Activated naive CD8-positive, alpha-beta T cell treated with anti-CD3 and anti-CD28 coated beads, Interleukin-2, amount 50 U/mL, for 24 hours (primary cell): ENCODE measurements at regions not wholly inside any gene's neighbourhood (a gene's known extent, or its start where the extent isn't known, plus 50 kb on each side); places are given as distances from the start of the nearest gene placed in this dataset.
"Not testable (repeated sequence)": the region's sequence is repeated elsewhere in the genome, so short reads cannot be mapped to it uniquely, and the experiment has no call there.

Experiments used
- ATAC-seq: fragments of 150-1000 bp; cut with Tn5 transposase; one replicate; pipeline ENCODE4 v1.10.0; 2021
- DNase-seq: peaks from one replicate; pipeline ENCODE4 v3.0.0; 2021
- H3K27ac Mint-ChIP-seq: one replicate; pipeline ENCODE4 v1.8.0; 2021; ENCODE audit warnings: mild to moderate bottlenecking, mixed read lengths
- H3K27me3 Mint-ChIP-seq: one replicate; pipeline ENCODE4 v1.8.0; 2021; ENCODE audit warnings: mixed read lengths
- H3K36me3 Mint-ChIP-seq: one replicate; pipeline ENCODE4 v1.8.0; 2021; ENCODE audit warnings: low read depth, mixed read lengths
- H3K4me1 Mint-ChIP-seq: one replicate; pipeline ENCODE4 v1.8.0; 2021; ENCODE audit warnings: mixed read lengths
- H3K4me3 Mint-ChIP-seq: one replicate; pipeline ENCODE4 v1.8.0; 2021; ENCODE audit warnings: mild to moderate bottlenecking, moderate library complexity, mixed read lengths
- H3K9me3 Mint-ChIP-seq: one replicate; pipeline ENCODE4 v1.8.0; 2021; ENCODE audit warnings: mixed read lengths

- H3K4me1 Mint-ChIP-seq, result no peaks in the 10 kb centered on the region
These were observed 140.4 kb downstream of the MID1IP1 start for GRCh38 chrX:38941675-38942074.

GRCh38 chrX:38943120-38943519, 141.9 kb downstream of the MID1IP1 start:
- DNase-seq (no peak), ATAC-seq (no peak)
- Mint-ChIP-seq H3K9me3 (no peaks in the 10 kb centered on the region), H3K27me3 (no peaks in the 10 kb centered on the region), H3K4me1 (no peaks in the 10 kb centered on the region), H3K27ac (no peak overlapping the region), H3K36me3 (no peaks in the 10 kb centered on the region), H3K4me3 (no peak overlapping the region)

More at GRCh38 chrX:38941675-38942074, 140.4 kb downstream of the MID1IP1 start:
- H3K9me3 Mint-ChIP-seq, result no peaks in the 10 kb centered on the region
- no peak overlapping the region for H3K27ac Mint-ChIP-seq
- no peaks in the 10 kb centered on the region for H3K36me3 Mint-ChIP-seq
- no peak for ATAC-seq
- H3K4me3 Mint-ChIP-seq, result no peak overlapping the region
- H3K27me3 Mint-ChIP-seq, result no peaks in the 10 kb centered on the region
- no peak for DNase-seq

GRCh38 chrX:38948046-38948445, 146.8 kb downstream of the MID1IP1 start:
- H3K9me3 Mint-ChIP-seq, result no peaks in the 10 kb centered on the region
- H3K4me1 Mint-ChIP-seq, result no peaks in the 10 kb centered on the region
- no peaks in the 10 kb centered on the region for H3K36me3 Mint-ChIP-seq
- no peak for ATAC-seq
- no peak overlapping the region for H3K27ac Mint-ChIP-seq
- H3K27me3 Mint-ChIP-seq, result peaks cover 2% of the 10 kb centered on the region
- H3K4me3 Mint-ChIP-seq, result no peak overlapping the region
- no peak for DNase-seq

- no peaks in the 10 kb centered on the region for H3K9me3 Mint-ChIP-seq
- H3K27ac Mint-ChIP-seq, result no peak overlapping the region
- no peak for ATAC-seq
- no peak overlapping the region for H3K4me3 Mint-ChIP-seq
- no peaks in the 10 kb centered on the region for H3K36me3 Mint-ChIP-seq
- H3K4me1 Mint-ChIP-seq, result no peaks in the 10 kb centered on the region
- DNase-seq, result no peak
- H3K27me3 Mint-ChIP-seq, result peaks cover 2% of the 10 kb centered on the region
These were observed 153.3 kb downstream of the MID1IP1 start for GRCh38 chrX:38954520-38954919.

- ATAC-seq (no peak), DNase-seq (no peak)
- Mint-ChIP-seq H3K4me3 (no peak overlapping the region), H3K9me3 (peaks cover 6% of the 10 kb centered on the region), H3K27ac (no peak overlapping the region), H3K4me1 (peaks cover 2% of the 10 kb centered on the region), H3K27me3 (no peaks in the 10 kb centered on the region), H3K36me3 (no peaks in the 10 kb centered on the region)
These were observed 158.5 kb downstream of the MID1IP1 start for GRCh38 chrX:38959736-38960135.

GRCh38 chrX:38960137-38960536, 158.9 kb downstream of the MID1IP1 start:
- ATAC-seq, result no peak

GRCh38 chrX:38961936-38962335, 160.7 kb downstream of the MID1IP1 start:
- no peak overlapping the region for H3K27ac Mint-ChIP-seq
- peaks cover 2% of the 10 kb centered on the region for H3K4me1 Mint-ChIP-seq
- H3K4me3 Mint-ChIP-seq, result no peak overlapping the region
- no peak for DNase-seq
- no peaks in the 10 kb centered on the region for H3K36me3 Mint-ChIP-seq
- no peak for ATAC-seq
- H3K27me3 Mint-ChIP-seq, result no peaks in the 10 kb centered on the region
- peaks cover 6% of the 10 kb centered on the region for H3K9me3 Mint-ChIP-seq

More at GRCh38 chrX:38960137-38960536, 158.9 kb downstream of the MID1IP1 start:
- Mint-ChIP-seq H3K4me3 (no peak overlapping the region), H3K36me3 (no peaks in the 10 kb centered on the region), H3K27ac (no peak overlapping the region), H3K9me3 (peaks cover 6% of the 10 kb centered on the region), H3K27me3 (no peaks in the 10 kb centered on the region), H3K4me1 (peaks cover 2% of the 10 kb centered on the region)
- no peak for DNase-seq

- H3K27me3 Mint-ChIP-seq, H3K4me1 Mint-ChIP-seq, H3K9me3 Mint-ChIP-seq, H3K36me3 Mint-ChIP-seq, H3K27ac Mint-ChIP-seq, H3K4me3 Mint-ChIP-seq, DNase-seq, ATAC-seq: not testable (repeated sequence)
These were observed 162.0 kb downstream of the MID1IP1 start for GRCh38 chrX:38963244-38963643.

GRCh38 chrX:38965888-38966287, 164.6 kb downstream of the MID1IP1 start:
- H3K27ac Mint-ChIP-seq, result no peak overlapping the region

GRCh38 chrX:38968344-38969216, 167.3 kb downstream of the MID1IP1 start:
- Mint-ChIP-seq H3K9me3 (peaks cover 6% of the 10 kb centered on the region), H3K4me1 (peaks cover 10% of the 10 kb centered on the region), H3K36me3 (no peaks in the 10 kb centered on the region), H3K4me3 (no peak overlapping the region), H3K27ac (no peak overlapping the region), H3K27me3 (no peaks in the 10 kb centered on the region)
- no peak for ATAC-seq
- no peak for DNase-seq

More at GRCh38 chrX:38965888-38966287, 164.6 kb downstream of the MID1IP1 start:
- DNase-seq (no peak), ATAC-seq (no peak)
- H3K36me3 Mint-ChIP-seq, result no peaks in the 10 kb centered on the region
- peaks cover 6% of the 10 kb centered on the region for H3K9me3 Mint-ChIP-seq
- H3K27me3 Mint-ChIP-seq, result no peaks in the 10 kb centered on the region
- peaks cover 6% of the 10 kb centered on the region for H3K4me1 Mint-ChIP-seq
- H3K4me3 Mint-ChIP-seq, result no peak overlapping the region

- H3K27me3 Mint-ChIP-seq, result no peaks in the 10 kb centered on the region
- peaks cover 10% of the 10 kb centered on the region for H3K4me1 Mint-ChIP-seq
- no peak overlapping the region for H3K27ac Mint-ChIP-seq
These were observed 168.8 kb downstream of the MID1IP1 start for GRCh38 chrX:38970074-38970473.

GRCh38 chrX:38970845-38971244, 169.6 kb downstream of the MID1IP1 start:
- Mint-ChIP-seq H3K27me3 (no peaks in the 10 kb centered on the region), H3K4me3 (no peak overlapping the region), H3K36me3 (no peaks in the 10 kb centered on the region), H3K9me3 (no peaks in the 10 kb centered on the region), H3K4me1 (peaks cover 10% of the 10 kb centered on the region), H3K27ac (peak overlapping the region; percentile 5)
- DNase-seq (peak; percentile 13), ATAC-seq (peak; percentile 95)

More at GRCh38 chrX:38970074-38970473, 168.8 kb downstream of the MID1IP1 start:
- no peaks in the 10 kb centered on the region for H3K36me3 Mint-ChIP-seq
- ATAC-seq, result no peak
- no peak overlapping the region for H3K4me3 Mint-ChIP-seq
- no peak for DNase-seq
- no peaks in the 10 kb centered on the region for H3K9me3 Mint-ChIP-seq

- H3K4me1 Mint-ChIP-seq, result peaks cover 10% of the 10 kb centered on the region
- DNase-seq, result no peak
- no peaks in the 10 kb centered on the region for H3K9me3 Mint-ChIP-seq
- H3K36me3 Mint-ChIP-seq, result no peaks in the 10 kb centered on the region
- no peak overlapping the region for H3K27ac Mint-ChIP-seq
- no peak for ATAC-seq
- H3K27me3 Mint-ChIP-seq, result no peaks in the 10 kb centered on the region
- no peak overlapping the region for H3K4me3 Mint-ChIP-seq
These were observed 172.1 kb downstream of the MID1IP1 start for GRCh38 chrX:38973322-38973721.

- H3K4me1 Mint-ChIP-seq, result peaks cover 10% of the 10 kb centered on the region
- H3K27me3 Mint-ChIP-seq, result no peaks in the 10 kb centered on the region
- H3K4me3 Mint-ChIP-seq, result no peak overlapping the region
- no peaks in the 10 kb centered on the region for H3K9me3 Mint-ChIP-seq
- ATAC-seq (no peak), DNase-seq (no peak)
- no peaks in the 10 kb centered on the region for H3K36me3 Mint-ChIP-seq
- H3K27ac Mint-ChIP-seq, result no peak overlapping the region
These were observed 173.3 kb downstream of the MID1IP1 start for GRCh38 chrX:38974542-38974941.

- Mint-ChIP-seq H3K4me3 (no peak overlapping the region), H3K36me3 (no peaks in the 10 kb centered on the region), H3K27me3 (no peaks in the 10 kb centered on the region), H3K27ac (no peak overlapping the region), H3K4me1 (peaks cover 10% of the 10 kb centered on the region), H3K9me3 (no peaks in the 10 kb centered on the region)
- ATAC-seq (no peak), DNase-seq (no peak)
These were observed 174.2 kb downstream of the MID1IP1 start for GRCh38 chrX:38975368-38975942.
